NCI-H2107 treated with DMSO at 0.1 percent for 48 hours (cell line): ENCODE measurements at regions not wholly inside any gene's neighbourhood (a gene's known extent, or its start where the extent isn't known, plus 50 kb on each side); places are given as distances from the start of the nearest gene placed in this dataset.

Experiments
- DNase-seq: peaks from one replicate; lab custom pipeline; 2025; ENCODE audit not compliant: unreplicated experiment; lab: John Stamatoyannopoulos, UW

DNA sequence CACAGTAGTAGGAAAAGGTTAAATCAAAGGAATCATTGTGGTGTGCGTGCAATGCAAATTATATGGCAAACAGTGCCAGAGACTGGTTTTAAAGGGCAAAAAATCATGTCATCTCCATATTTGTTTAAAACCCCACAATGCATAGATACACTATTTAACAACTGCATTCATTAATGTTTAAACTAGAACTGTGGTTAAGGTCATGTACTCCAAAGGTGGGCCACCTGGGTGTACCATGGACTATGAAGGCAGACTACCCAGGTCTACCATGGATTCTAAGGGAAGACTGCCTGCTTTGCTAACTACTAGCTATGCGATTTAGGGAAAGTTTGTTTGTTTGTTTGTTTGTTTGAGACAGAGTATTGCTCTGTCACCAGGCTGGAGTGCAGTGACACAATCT lies 356.3 kb downstream of the ZEB2 start:
- DNase-seq: no peak

- peak; percentile 12 for DNase-seq
Observed at GRCh38 chr2:144162652-144163051, 357.3 kb downstream of the ZEB2 start.

GRCh38 chr2:144161061-144161460 lies 358.9 kb downstream of the ZEB2 start:
- no peak for DNase-seq

DNA sequence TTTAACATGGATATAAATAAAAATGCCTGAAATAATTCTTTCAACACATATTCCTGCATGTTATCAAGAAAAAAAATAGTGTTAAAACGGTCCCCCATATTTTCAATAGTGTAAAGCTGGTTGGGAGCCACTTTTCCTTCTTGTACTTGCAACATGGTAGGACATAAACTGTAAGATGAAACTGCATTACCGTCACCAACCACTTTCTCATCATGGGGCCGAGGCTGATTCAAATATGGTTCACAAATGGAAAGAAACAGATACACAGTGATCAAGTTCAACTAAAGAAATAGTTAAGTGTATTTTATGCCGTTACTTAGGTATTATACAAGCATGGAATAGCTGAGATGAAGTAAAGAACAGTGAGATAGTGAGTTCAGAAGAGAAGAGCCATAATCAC lies 360.7 kb downstream of the ZEB2 start:
- no peak for DNase-seq

GRCh38 chr2:144158096-144158495 lies 361.8 kb downstream of the ZEB2 start:
- no peak for DNase-seq

DNA sequence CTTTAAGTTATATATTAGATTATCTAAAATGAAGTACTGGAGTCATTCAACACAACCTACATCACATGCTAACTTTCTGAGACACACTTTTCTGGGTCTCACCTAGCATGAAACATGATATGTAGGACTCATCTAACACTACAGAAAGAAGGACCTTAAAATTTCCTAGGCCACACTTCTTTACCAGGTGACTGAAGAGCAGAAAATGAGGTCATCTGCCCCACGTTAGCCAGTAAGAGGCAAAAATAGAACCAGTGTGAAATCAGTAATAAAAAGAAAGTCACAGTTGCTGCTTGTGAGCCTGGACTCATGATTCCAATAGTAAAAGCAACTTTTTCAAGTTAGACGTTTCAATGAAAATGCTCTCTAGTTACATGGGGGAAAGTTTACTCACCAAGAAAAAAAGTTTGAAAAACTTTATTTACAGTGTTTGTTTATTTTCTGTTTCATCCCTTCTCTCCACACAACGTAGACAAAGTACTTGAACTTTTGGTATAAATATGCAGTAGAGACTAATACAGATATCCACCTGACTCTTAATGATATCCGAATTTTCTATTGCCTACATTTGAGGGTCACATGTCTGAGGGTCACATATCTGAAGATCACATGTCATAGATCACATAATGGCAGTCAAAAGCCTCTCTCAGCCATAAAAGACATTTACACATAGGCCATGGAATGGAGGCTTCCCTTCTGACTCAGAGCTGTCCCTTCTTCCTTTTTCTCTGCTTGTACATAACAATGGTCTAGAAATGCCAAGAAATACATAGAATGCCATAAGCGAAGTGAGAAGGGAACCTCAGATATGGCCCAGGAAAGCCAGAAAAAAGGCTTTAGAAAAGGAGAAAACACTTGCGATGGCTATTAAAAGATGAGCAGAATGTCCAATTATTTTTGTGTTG lies 362.9 kb downstream of the ZEB2 start:
- no peak for DNase-seq

GRCh38 chr2:144154205-144154604 lies 365.7 kb downstream of the ZEB2 start:
- no peak for DNase-seq

DNA sequence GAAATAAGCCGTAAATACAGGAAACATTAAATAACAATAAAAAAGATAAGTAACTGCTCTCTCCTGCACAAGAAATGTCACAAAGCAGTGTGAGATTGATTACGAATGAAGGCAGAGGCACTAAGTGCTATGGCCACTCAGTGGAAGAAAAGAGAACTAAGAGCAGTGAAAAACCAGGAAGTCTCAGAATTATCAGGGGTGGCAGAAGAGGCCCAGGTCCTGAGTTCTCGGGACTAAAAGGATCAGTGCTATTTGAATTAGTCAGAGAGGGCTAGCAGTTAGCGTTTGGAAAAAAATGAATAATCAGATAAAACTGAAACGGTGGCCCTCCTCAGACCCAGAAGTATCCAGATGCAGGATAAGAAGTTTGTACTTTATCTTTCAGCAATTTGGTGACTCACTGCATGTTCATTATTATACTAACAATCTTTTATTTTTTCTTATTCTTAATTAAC lies 367.1 kb downstream of the ZEB2 start:
- no peak for DNase-seq

GRCh38 chr2:144151851-144152250 lies 368.1 kb downstream of the ZEB2 start:
- DNase-seq: no peak

GRCh38 chr2:144151405-144151804 lies 368.5 kb downstream of the ZEB2 start:
- no peak for DNase-seq

GRCh38 chr2:144147356-144147755 lies 372.6 kb downstream of the ZEB2 start:
- no peak for DNase-seq

DNA sequence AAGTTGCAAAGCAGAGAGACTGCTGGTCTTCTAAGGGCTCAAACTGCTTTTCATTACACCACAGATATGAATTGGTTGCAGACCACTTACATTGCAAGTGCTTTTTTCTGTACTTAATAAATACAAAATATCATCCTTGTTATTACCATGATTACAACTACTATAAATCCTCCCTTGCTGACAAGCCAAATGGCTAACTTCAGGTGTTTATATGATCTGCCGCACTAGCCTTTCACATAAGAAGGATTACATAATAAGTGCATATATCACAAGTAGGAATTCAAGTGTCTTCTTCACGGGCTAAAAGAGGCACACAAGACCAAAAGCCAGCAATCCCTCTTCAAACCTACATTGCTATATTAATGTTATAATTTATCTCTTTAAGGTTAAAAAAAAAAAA lies 373.0 kb downstream of the ZEB2 start:
- no peak for DNase-seq

DNA sequence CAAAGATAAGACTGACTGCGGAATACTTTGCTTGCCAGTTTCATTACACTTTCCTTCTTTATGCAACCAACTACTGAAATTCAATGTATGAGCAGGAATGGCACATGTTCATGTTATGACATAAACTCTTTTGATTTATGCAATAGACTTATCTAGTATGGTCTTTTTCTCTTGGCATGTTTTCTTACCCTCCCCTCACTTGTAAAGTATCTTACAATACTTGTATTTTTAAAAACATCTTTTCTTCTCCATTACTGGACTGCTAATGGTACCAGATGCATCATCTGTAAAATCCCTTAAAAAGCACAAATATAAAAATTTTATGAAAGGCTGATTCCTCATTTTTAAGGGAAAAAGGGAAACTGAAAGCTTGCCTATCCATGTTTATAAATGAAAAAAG lies 373.8 kb downstream of the ZEB2 start:
- DNase-seq: no peak

DNA sequence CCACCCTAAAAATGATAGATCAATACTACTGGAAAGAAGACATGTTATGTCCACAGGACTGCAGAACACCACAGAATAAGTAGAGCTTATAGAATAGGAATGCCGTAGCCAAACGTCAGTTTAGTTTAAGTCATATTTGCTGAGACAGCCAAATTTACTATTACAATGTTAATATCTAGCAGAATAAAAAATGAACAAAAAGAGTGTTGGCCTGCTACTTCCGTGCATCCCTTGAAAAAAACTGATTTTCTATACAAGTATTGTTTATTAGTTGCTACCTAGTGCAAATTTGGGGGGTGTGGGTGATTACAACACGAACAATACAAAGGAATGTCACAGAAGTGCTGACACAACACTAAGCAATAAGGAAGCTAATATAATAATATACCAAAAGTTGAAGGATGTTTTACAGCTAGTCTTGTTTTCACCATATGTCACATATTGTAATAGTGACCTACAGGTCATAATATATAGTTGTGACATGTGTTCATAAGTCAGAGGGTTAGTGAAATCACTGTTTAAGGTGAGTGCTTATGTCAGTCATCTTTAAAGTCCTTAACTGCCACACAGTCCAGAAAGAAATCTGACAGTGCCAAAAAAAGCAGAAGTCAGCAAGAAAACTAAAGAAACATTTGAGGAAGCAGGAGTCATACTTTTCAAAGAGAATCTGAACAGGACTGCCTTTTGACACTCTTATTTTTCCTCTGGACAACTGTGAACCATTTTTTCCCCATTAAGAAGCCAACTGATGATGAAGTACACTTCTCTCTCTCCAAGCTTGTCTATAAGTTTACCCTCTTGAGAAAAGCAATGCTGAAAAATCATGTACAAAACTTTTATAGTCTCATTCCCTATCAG lies 376.4 kb downstream of the ZEB2 start:
- DNase-seq: no peak

DNA sequence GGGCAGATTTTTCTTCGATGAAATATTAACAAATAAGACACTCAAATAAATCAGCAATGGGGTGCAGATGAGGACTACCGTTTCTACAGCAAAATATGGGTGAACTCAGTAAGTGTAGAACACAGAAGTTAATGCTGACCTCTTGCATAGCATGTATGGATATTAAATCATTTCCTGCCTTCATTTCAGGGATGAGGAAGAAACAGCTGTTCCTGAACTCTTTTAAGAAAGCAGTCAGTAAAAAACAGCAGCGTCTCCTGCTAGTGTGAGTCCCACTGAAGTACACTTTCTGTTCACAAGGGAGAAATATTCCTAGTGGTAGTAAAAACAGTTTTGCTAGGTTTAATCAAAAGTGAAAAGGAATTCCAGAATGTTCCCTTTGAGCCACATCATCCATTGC lies 379.0 kb downstream of the ZEB2 start:
- DNase-seq: no peak

GRCh38 chr2:144137705-144138428 lies 382.1 kb downstream of the ZEB2 start:
- DNase-seq: no peak

GRCh38 chr2:144137272-144137671 lies 382.6 kb downstream of the ZEB2 start:
- DNase-seq: no peak

DNA sequence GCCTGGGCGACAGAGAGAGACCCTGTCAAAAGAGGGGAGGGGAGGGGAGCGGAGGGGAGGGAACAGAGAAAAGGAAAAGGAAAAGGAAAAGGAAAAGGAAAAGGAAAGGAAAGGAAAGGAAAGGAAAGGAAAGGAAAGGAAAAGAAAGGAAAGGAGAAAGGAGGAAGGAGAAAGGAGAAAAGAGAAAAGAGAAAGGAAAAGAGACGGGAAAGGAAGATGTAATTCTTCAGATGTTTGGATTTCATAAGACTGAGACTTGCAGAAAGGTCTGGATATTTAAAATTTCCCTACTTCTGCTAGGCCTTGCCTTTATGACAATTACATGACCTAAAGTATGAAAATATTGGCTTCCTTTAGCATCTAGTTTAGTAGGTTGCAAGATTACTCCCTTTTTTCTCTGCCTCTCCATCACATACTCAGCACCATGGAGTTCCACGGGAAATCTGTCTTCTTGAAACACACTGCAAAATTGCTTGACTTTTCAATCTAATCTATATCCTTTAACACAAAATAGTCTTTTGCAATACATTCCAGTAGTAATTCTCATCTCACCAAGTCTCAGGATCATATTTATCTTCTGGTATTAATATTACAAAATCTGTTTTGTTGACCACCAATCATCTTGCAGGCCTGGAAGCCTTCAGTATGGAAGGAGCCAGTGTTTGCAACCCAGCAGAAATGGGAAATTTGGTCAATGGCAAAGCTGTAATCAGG lies 383.5 kb downstream of the ZEB2 start:
- no peak for DNase-seq

GRCh38 chr2:144133936-144134665 lies 385.8 kb downstream of the ZEB2 start:
- no peak for DNase-seq

- no peak for DNase-seq
Observed at GRCh38 chr2:144132357-144132756, 387.6 kb downstream of the ZEB2 start.
